ENCODE measurements at regions not wholly inside any gene's neighbourhood (a gene's known extent, or its start where the extent isn't known, plus 50 kb on each side); places are given as distances from the start of the nearest gene placed in this dataset.

DNA sequence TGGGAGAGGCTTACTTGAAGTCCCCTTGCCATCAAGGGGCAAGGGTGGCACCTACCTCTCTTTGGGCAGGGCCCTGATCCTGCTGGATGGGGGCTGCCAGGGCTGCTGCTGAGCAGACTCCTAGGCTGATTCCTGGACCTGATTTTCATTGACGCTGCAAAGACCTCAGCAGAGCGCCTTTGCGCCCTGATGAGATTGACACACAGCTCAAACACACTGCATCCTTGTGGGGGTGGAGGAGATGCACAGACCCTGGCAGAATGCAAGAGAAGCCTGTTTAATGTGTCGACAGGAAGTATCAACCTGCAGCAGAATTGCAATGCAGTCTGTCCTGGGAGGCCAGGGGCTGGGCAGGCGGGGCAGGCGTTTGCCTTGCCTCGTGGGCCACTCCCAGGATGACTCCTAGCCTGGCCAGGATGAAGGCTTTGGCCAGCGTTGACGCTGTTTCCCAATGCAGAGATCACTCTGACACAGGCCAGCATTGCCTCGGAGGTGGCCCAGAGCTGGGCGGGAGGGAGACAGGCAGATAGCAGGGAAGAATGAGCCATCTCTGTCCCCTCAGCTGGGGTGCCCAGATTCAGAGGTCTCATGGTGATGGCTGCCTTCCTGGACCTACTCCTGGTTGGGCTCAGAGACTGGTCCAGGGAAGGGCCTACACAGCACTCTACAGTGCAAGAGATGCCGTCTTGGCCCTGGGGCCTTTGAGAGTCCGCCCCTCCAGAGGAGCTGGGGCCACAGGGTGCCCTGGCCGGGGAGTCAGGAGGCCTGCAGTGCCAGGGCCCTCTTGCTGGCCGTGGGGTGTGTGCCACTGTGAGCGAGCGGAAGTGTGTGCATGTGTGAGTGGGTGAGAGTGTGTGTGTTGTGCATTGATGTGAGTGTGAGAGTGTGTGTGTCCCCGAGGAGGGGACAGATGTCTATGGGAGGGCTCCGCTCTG is 108.3 kb downstream of the KIF26A start:
- no peaks in the 10 kb centered on the region for H3K36me3 ChIP-seq
- H3K9me3 ChIP-seq = no peaks in the 10 kb centered on the region
- TF ChIP-seq POLR2AphosphoS5 (IDR thresholded peaks at IDR 0.05) = no peak
- TF ChIP-seq POLR2A (IDR thresholded peaks at IDR 0.05) = no peak
- TF ChIP-seq, protein P1, sequence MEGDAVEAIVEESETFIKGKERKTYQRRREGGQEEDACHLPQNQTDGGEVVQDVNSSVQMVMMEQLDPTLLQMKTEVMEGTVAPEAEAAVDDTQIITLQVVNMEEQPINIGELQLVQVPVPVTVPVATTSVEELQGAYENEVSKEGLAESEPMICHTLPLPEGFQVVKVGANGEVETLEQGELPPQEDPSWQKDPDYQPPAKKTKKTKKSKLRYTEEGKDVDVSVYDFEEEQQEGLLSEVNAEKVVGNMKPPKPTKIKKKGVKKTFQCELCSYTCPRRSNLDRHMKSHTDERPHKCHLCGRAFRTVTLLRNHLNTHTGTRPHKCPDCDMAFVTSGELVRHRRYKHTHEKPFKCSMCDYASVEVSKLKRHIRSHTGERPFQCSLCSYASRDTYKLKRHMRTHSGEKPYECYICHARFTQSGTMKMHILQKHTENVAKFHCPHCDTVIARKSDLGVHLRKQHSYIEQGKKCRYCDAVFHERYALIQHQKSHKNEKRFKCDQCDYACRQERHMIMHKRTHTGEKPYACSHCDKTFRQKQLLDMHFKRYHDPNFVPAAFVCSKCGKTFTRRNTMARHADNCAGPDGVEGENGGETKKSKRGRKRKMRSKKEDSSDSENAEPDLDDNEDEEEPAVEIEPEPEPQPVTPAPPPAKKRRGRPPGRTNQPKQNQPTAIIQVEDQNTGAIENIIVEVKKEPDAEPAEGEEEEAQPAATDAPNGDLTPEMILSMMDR (IDR thresholded peaks at IDR 0.05) = no peak
- H3K27me3 ChIP-seq (replicated peaks; ENCODE audit: insufficient read depth) = no peaks in the 10 kb centered on the region
- H3K4me3 ChIP-seq = no peak overlapping the region
- intact Hi-C loops (cut with DNase I) = no loop called here
- no peaks in the 10 kb centered on the region for H3K4me1 ChIP-seq (replicated peaks)
- 86% methylated on average over 19 of the region's 19 CpGs for WGBS
- no peak overlapping the region for H3K27ac ChIP-seq
- DNase-seq (ENCODE audit: low spot score) = no peak

DNA sequence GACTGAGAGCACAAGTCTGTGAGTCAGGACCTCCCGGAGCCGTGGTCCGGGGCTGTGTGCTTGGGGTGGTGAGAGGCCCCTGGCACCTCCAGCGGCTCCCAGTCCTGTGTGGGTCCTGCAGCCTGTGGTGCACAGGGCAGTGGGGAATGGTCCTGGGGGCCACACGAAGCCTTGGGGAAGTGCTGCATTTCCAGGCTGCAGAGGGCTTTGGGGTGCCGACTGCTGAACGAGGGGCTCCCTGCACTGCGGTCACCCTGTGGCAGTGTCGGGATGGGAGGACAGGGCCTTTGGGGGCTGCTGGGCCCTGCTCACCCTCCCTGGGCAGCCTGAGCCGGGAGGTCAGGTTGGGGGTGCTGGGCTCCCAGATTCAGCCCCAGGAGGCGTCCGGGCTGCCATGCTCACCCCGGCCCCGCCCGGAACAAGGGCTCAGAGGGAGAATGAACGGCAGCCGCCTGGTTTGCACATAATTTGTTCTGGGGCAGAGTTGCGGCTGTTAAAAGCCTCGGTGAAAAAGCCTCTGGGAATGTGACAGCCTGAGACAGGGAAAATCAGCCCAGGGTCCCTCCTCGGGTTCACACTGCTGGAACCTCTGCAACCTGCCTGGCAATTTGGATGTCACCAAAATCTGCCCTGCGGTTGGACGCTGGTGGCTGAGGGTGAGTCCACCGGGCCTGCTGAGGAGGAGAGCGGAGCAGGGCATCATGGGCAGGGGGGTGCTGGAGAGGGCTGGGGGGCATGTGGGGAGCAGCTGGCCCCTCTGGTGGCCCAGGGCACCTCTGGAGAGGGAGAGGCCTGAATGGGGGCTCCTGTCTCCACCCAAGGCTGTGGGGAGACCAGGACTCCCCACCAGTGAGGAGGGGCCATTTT is 109.2 kb downstream of the KIF26A start:
- DNase-seq (ENCODE audit: low spot score) = no peak

DNA sequence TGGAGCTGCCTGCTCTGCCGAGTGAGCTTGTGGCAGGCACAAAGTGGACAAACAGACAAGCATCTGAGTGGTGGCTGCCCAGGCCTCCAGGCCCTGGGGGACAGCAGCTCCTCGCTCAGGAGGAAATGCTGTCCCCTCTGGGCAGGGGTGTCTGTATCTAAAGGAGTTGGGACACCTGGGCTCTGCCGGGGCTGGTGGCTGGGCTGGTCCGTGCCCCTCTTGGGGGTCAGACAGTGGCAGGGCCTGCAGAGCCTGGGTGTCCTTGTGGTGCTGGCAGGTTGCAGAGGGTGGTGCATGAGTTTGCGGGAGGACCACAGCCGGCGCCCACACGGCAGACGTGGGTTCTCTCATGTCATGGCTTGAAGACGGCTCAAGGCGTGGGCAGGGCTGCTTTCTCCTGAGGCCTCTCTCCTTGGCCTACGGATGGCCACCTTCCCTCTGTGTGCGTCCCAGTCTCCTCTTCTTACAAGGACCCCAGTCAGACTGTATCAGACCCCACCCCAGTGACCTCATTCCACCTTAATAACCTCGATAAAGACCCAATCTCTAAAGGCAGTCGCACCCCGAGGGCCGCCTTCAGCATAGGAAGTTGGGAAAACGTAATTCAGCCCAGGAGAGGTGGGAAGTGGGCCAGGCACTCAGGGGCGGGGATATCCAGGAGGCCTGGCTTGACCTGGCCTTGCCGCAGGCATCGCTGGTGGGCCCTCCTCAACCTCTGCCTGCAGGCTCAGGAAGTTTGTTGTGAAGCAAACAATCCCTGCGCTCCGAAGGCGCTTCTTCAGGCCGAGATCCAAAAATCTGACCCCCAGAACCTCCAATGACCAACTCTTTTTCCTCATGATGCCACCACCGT is 110.0 kb downstream of the KIF26A start:
- H3K27ac ChIP-seq = no peak overlapping the region
- intact Hi-C loops (cut with DNase I) = no loop called here
- 86% methylated on average over 26 of the region's 26 CpGs for WGBS

More for the DNA sequence above, 109.2 kb downstream of the KIF26A start:
- Histone ChIP-seq H3K27me3 (replicated peaks; ENCODE audit: insufficient read depth) (no peaks in the 10 kb centered on the region), H3K36me3 (no peaks in the 10 kb centered on the region), H3K9me3 (no peaks in the 10 kb centered on the region), H3K4me3 (no peak overlapping the region), H3K4me1 (replicated peaks) (no peaks in the 10 kb centered on the region), H3K27ac (no peak overlapping the region)
- WGBS = 84% methylated on average over 24 of the region's 24 CpGs
- intact Hi-C loops (cut with DNase I) = no loop called here
- no peak for TF ChIP-seq POLR2A (IDR thresholded peaks at IDR 0.05)
- TF ChIP-seq, protein P1 (IDR thresholded peaks at IDR 0.05) = no peak
- TF ChIP-seq POLR2AphosphoS5 (IDR thresholded peaks at IDR 0.05) = no peak

DNA sequence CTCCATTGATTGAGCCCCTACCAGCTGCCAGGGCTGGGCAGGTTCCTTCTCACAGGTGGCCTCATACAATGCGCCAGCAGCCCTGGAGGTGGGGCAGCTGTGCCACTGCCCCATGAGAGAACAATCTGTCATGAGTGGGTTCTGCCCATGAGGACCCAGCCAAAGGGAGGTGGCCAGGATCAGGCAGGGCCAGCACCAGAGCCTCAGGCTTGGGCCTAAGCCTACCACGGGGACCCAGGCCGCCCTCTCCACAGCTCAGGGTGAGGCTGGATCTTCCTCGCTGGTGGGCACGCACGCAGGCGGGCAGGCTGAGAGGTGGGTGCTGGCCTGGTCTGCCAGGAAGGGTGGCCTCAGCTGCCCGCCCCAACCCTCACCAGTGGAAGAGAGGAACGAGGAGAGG is 110.7 kb downstream of the KIF26A start:
- TF ChIP-seq POLR2A (IDR thresholded peaks at IDR 0.05) = no peak
- TF ChIP-seq, protein P1 (IDR thresholded peaks at IDR 0.05) = no peak
- no peaks in the 10 kb centered on the region for H3K36me3 ChIP-seq
- intact Hi-C loops (cut with DNase I) = no loop called here
- H3K4me1 ChIP-seq (replicated peaks) = no peaks in the 10 kb centered on the region
- no peak overlapping the region for H3K27ac ChIP-seq
- DNase-seq (ENCODE audit: low spot score) = no peak
- no peaks in the 10 kb centered on the region for H3K9me3 ChIP-seq
- 93% methylated on average over 9 of the region's 9 CpGs for WGBS
- no peaks in the 10 kb centered on the region for H3K27me3 ChIP-seq (replicated peaks; ENCODE audit: insufficient read depth)
- H3K4me3 ChIP-seq = no peak overlapping the region

More for the DNA sequence above, 110.0 kb downstream of the KIF26A start:
- H3K27me3 ChIP-seq (replicated peaks; ENCODE audit: insufficient read depth) = no peaks in the 10 kb centered on the region
- no peak for DNase-seq (ENCODE audit: low spot score)
- no peak for TF ChIP-seq POLR2AphosphoS5 (IDR thresholded peaks at IDR 0.05)
- TF ChIP-seq, protein P1 (IDR thresholded peaks at IDR 0.05) = no peak
- TF ChIP-seq POLR2A (IDR thresholded peaks at IDR 0.05) = no peak
- no peaks in the 10 kb centered on the region for H3K36me3 ChIP-seq
- no peaks in the 10 kb centered on the region for H3K9me3 ChIP-seq
- H3K4me1 ChIP-seq (replicated peaks) = no peaks in the 10 kb centered on the region
- H3K4me3 ChIP-seq = no peak overlapping the region
